Daoy (cell line): ENCODE measurements at regions not wholly inside any gene's neighbourhood (a gene's known extent, or its start where the extent isn't known, plus 50 kb on each side); places are given as distances from the start of the nearest gene placed in this dataset.

Experiments used
- DNase-seq: peaks from one replicate; pipeline ENCODE4 v3.0.0-alpha.2; 2015; ENCODE audit warnings: low read depth

GRCh38 chr10:128924918-128925317 is 542.1 kb upstream of the MGMT start:
- no peak for DNase-seq

GRCh38 chr10:128926711-128927110 is 540.3 kb upstream of the MGMT start:
- no peak for DNase-seq

- DNase-seq = no peak
Measured at GRCh38 chr10:128927497-128928161, 539.4 kb upstream of the MGMT start.

GRCh38 chr10:128928231-128928836 is 538.7 kb upstream of the MGMT start:
- no peak for DNase-seq

- DNase-seq = no peak
Measured at GRCh38 chr10:128929131-128929530, 537.9 kb upstream of the MGMT start.

GRCh38 chr10:128929767-128930166 is 537.3 kb upstream of the MGMT start:
- no peak for DNase-seq

GRCh38 chr10:128930515-128930914 is 536.5 kb upstream of the MGMT start:
- DNase-seq = no peak

- DNase-seq = peak; percentile 51
Measured at GRCh38 chr10:128932071-128932820, 534.8 kb upstream of the MGMT start.

- DNase-seq = no peak
Measured at GRCh38 chr10:128934492-128934891, 532.5 kb upstream of the MGMT start.

- DNase-seq = no peak
Measured at GRCh38 chr10:128936392-128936791, 530.6 kb upstream of the MGMT start.

GRCh38 chr10:128938558-128938957 is 528.5 kb upstream of the MGMT start:
- no peak for DNase-seq

GRCh38 chr10:128940081-128940480 is 527.0 kb upstream of the MGMT start:
- DNase-seq = no peak

GRCh38 chr10:128943111-128943510 is 523.9 kb upstream of the MGMT start:
- DNase-seq = no peak

- DNase-seq = no peak
Measured at GRCh38 chr10:128945398-128945797, 521.6 kb upstream of the MGMT start.

GRCh38 chr10:128950159-128950915 is 516.7 kb upstream of the MGMT start:
- DNase-seq = no peak

GRCh38 chr10:128950916-128951275 is 516.1 kb upstream of the MGMT start:
- no peak for DNase-seq

- no peak for DNase-seq
Measured at GRCh38 chr10:128952856-128953255, 514.2 kb upstream of the MGMT start.

- no peak for DNase-seq
Measured at GRCh38 chr10:128956149-128956548, 510.9 kb upstream of the MGMT start.

GRCh38 chr10:128957221-128957620 is 509.8 kb upstream of the MGMT start:
- DNase-seq = no peak

- DNase-seq = no peak
Measured at GRCh38 chr10:128958834-128959690, 508.0 kb upstream of the MGMT start.

- no peak for DNase-seq
Measured at GRCh38 chr10:128959746-128960145, 507.3 kb upstream of the MGMT start.
